ENCODE measurements at regions not wholly inside any gene's neighbourhood (a gene's known extent, or its start where the extent isn't known, plus 50 kb on each side); places are given as distances from the start of the nearest gene placed in this dataset.

DNA sequence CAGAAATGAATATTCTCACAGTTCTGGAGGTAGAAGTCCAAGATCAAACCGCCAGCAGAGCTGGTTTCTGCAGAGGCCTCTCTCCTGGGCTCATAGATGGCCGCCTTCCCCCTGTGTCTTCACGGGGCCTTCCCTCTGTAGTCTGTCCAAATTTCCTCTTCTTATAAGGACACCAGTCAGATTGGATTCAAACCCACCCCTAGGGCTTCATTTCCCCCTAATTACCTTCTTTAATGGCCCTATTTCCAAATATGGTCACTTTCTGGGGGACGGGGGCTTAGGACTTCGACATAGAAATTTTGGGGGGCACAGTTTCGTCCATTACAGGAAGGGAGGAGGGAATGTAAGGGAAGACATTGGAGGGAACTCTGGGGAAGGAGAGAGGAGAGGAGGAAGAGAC is 132.6 kb downstream of the DDX1 start:
- TF ChIP-seq, protein P1, sequence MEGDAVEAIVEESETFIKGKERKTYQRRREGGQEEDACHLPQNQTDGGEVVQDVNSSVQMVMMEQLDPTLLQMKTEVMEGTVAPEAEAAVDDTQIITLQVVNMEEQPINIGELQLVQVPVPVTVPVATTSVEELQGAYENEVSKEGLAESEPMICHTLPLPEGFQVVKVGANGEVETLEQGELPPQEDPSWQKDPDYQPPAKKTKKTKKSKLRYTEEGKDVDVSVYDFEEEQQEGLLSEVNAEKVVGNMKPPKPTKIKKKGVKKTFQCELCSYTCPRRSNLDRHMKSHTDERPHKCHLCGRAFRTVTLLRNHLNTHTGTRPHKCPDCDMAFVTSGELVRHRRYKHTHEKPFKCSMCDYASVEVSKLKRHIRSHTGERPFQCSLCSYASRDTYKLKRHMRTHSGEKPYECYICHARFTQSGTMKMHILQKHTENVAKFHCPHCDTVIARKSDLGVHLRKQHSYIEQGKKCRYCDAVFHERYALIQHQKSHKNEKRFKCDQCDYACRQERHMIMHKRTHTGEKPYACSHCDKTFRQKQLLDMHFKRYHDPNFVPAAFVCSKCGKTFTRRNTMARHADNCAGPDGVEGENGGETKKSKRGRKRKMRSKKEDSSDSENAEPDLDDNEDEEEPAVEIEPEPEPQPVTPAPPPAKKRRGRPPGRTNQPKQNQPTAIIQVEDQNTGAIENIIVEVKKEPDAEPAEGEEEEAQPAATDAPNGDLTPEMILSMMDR (IDR thresholded peaks at IDR 0.05; ENCODE audit: control insufficient read depth, insufficient read depth, low read depth, low read length, missing control alignments) = no peak
- no peak overlapping the region for H3K4me3 ChIP-seq (ENCODE audit: control insufficient read depth, low read depth, low read length)
- DNase-seq (ENCODE audit: low read depth) = no peak

DNA sequence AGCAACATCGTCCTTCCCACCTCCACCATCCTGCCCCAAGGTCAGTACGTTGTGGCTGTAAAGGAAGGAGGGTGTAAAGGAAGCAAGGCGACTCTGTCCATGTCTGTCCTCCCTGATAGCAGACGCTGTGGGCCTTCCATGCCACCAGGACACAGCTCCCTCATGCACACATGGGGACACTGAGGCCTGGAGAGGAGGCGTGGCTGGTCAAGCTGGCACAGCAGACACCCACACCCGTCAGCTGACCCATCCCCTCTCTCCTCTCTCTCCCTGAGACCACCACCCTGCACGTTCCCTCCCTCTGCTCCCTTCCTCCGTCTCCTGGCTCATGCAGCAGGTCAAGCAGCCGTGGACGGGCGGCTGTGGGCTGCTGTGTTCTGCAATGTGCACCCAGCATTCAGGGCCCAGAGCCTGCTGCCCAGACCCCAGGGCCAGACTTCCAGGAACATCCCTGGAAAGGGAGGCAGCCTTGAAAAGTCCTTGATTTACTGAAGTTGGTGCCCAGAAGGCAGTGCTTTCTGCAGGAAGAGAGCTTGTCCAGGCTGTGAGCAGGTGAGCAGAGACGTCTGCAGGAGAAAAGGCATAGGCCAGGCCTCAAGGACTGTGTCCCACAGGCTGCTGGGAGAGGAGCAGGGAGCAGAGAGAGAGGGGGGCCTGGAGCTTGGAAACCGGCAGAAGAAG is 133.6 kb downstream of the DDX1 start:
- H3K4me3 ChIP-seq (ENCODE audit: control insufficient read depth, low read depth, low read length) = no peak overlapping the region
- DNase-seq (ENCODE audit: low read depth) = no peak
- TF ChIP-seq, protein P1 (IDR thresholded peaks at IDR 0.05; ENCODE audit: control insufficient read depth, insufficient read depth, low read depth, low read length, missing control alignments) = no peak

DNA sequence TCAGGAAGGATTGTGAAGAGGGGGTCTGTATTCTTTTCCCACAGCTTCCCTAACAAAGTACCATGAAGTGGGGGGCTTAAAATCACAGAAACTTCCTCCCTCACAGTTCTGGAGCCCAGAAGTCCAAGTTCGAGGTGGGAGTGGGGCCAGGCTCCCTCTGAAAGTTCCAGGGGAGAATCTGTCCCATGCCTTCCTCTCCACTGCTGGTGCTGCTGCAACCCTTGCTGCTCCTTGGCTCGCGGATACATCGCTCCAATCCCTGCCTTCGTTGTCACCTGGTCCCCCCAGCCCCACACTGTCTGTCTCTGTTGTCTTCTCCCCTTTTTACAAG is 134.1 kb downstream of the DDX1 start:
- no peak overlapping the region for H3K4me3 ChIP-seq (ENCODE audit: control insufficient read depth, low read depth, low read length)
- DNase-seq (ENCODE audit: low read depth) = no peak
- TF ChIP-seq, protein P1 (IDR thresholded peaks at IDR 0.05; ENCODE audit: control insufficient read depth, insufficient read depth, low read depth, low read length, missing control alignments) = no peak

DNA sequence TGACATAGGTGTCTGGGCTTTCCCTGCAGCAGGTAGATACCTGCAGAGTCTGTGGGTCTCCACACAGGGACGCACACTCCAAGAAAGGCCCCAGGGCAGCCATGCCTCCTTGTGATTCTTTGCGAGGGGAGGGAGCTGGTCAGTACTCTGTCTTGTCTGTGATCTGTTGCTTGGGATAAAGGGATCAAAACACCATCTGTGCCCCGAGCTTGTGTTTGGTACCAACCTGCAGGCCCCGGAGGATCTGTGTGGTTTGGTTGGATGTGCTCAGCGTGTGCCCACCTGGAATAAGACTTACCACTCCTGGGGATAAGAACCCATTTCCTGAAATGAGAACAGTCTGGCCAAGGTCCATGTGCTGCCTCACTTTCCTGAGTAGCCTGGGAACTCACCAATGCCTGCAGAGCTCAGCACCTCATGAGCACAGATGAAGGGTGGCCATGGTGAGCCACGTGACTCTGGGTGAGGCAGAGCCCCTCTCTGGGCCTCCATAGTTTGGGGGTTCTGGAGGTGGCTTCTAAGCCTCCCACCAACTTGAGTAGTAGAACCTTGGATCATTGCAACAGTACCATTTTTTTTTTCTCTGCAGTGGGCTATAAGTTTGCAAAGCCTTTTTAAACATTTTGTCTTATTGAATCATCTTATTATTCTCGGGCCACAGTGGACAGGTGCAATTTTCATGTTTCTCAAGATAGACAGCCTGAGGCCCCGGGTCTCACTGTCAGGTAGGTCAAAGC is 134.8 kb downstream of the DDX1 start:
- no peak for DNase-seq (ENCODE audit: low read depth)
- no peak overlapping the region for H3K4me3 ChIP-seq (ENCODE audit: control insufficient read depth, low read depth, low read length)
- TF ChIP-seq, protein P1 (IDR thresholded peaks at IDR 0.05; ENCODE audit: control insufficient read depth, insufficient read depth, low read depth, low read length, missing control alignments) = no peak

DNA sequence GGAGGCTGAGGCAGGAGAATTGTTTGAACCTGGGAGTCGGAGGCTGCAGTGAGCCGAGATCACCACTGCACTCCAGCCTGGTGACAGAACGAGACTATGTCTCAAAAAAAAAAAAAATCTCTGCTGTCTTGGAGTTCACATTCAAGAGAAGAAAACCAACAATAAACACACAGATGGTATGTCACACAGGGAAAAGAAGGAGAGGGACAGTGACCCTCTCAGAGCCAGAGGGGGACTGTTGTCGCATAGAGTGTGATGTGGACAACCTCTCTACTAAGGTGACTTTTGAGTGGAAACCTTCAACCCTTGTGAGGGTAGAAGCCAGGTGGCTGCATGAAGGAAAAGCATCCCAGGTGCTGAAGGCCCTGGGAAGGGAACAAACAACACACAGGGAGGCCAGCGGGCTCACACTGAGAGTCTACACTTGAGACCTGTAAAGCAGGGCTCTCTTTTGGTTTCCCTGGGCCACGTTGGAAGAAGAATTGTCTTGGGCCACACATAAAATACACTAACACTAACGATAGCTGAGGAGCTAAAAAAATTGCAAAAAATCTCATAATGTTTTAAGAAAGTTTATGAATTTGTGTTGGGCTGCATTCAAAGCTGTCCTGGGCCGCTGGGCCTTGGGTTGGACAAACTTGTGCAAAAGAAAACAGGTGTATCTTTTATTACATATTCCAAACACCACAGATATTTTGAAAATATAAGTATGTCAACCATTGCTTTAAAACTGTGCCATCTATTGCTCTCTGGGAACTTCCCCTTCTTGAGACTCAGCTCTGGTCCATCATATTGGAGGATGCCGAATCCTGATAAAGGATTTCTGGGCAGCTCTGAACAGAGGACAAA is 136.0 kb downstream of the DDX1 start:
- DNase-seq (ENCODE audit: low read depth) = no peak
- no peak overlapping the region for H3K4me3 ChIP-seq (ENCODE audit: control insufficient read depth, low read depth, low read length)
- TF ChIP-seq, protein P1 (IDR thresholded peaks at IDR 0.05; ENCODE audit: control insufficient read depth, insufficient read depth, low read depth, low read length, missing control alignments) = no peak

DNA sequence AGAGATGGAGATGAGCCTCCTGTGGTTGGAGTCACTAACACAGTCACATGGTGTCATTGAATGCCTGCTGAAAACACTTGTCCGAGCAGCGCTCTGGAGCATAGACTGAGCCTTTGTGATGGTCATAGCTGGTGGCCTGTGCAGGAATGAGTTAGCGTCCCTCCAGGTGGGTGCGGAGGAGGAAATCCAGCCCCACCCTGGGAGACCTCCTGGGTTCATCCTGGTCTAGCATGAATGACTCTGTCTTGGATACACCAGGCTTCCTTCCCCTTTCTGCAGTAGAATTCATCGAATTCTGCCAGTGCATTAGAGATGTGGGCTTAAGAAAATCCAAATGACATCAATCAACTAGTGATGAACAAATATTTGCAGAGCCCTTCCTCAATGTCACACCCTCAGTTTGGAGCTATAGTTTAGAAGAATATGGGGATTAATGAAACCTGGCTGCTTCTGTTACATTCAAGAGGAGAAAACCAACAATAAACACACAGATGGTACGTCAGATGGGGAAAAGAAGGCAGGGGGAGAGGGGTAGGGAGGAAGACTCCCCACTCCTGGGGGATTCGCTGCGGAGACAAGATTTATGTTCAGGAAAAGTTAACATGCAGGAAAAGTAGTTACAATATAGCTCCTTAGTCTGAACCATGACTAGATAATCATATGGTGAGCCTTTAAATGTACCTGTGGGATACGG is 136.7 kb downstream of the DDX1 start:
- TF ChIP-seq, protein P1 (IDR thresholded peaks at IDR 0.05; ENCODE audit: control insufficient read depth, insufficient read depth, low read depth, low read length, missing control alignments) = no peak
- H3K4me3 ChIP-seq (ENCODE audit: control insufficient read depth, low read depth, low read length) = no peak overlapping the region
- DNase-seq (ENCODE audit: low read depth) = no peak

Measured in AG09309 (cell line).